ENCODE measurements at regions not wholly inside any gene's neighbourhood (a gene's known extent, or its start where the extent isn't known, plus 50 kb on each side); places are given as distances from the start of the nearest gene placed in this dataset.
"Not testable (repeated sequence)": the region's sequence is repeated elsewhere in the genome, so short reads cannot be mapped to it uniquely, and the experiment has no call there.

DNA sequence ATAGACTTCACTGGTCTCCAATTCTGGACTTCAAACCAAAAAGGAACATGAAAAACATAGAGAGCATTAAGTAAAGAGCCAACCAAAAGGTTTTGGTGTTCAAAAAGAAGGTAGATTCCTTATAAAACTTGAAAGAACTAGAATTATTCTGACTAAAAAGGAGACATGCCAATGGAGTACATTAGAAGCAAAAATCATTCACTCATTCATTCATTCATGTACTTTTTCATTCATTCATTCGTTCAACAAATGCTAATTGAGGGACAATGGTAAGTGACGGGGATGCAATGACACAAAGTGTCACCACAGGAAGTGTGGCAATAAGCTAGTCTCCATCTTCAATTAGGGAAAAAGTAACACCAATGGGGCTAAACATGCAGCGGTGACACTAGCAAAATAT lies 181.0 kb upstream of the ATP11B start:
- no peak for DNase-seq

DNA sequence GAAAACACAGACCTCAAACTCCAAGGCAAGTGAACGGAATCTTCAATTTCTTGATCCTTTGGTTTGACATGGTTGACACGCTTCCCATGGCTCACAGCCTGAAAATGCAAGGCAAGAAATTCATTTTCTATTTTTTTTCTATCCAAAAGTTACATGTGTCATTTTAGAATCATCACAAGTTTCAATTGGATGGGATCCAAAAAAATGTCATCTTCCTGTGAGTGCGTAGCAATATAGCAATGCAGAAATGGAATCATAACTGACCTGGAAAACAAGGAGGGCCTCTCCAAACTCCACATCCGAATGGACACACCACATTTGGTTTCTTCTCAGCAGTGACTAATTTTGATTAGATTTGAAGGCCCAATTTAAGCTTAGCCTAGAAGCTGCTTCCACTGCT lies 175.8 kb upstream of the ATP11B start:
- DNase-seq = no peak

DNA sequence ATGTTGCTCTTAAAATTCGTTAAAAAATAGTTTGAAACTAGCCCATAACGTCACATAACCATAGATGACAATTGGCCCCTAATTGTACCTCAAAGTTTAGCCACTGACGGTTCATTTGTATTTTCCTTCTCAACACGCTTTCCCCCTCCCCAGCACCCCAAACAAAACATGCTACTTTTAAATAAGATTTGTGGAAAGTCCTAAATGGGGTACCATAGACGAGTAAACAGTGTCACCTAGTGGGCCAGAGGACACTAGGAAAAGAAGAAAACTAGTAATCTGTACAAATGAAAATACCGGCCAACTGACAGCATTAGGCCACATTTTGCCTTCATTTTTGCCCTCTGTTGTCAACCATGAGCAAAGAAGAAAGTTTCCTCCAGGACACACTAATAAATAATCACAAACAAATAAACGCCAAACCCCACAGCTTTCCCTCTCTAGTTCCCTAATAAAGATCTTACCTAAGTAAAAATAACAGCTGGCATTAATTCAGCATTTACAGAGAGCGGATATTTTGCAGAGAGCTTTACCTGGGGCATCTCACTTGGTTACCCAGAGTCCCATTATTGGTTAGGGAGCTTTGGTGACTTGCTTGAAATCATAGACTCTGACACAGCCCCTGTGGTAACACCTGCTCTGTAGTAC lies 175.1 kb upstream of the ATP11B start:
- DNase-seq = no peak

DNA sequence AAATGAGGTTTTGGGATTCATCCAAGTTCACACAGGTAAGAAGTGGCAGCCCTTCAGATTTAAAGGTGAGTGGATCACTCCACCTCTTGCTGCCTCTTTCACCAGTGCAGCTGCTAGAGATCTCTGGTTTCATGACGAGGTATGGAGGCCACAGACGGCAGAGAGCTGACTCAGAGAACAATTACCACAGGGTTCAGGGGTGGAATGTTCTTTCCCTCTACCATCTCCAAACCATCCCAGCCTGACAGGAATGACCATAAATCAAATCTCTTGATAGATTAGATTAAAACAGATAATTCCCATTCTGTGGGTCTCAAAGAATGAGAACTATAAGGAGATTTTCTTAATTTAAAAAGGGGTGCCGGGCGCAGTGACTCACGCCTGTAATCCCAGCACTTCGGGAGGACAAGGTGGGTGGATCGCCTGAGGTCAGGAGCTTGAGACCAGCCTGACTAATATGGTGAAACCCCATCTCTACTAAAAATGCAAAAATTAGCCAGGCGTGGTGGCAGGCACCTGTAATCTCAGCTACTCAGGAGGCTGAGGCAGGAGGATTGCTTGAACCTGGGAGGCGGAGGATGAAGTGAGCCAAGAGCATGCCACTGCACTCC lies 174.2 kb upstream of the ATP11B start:
- DNase-seq = no peak

DNA sequence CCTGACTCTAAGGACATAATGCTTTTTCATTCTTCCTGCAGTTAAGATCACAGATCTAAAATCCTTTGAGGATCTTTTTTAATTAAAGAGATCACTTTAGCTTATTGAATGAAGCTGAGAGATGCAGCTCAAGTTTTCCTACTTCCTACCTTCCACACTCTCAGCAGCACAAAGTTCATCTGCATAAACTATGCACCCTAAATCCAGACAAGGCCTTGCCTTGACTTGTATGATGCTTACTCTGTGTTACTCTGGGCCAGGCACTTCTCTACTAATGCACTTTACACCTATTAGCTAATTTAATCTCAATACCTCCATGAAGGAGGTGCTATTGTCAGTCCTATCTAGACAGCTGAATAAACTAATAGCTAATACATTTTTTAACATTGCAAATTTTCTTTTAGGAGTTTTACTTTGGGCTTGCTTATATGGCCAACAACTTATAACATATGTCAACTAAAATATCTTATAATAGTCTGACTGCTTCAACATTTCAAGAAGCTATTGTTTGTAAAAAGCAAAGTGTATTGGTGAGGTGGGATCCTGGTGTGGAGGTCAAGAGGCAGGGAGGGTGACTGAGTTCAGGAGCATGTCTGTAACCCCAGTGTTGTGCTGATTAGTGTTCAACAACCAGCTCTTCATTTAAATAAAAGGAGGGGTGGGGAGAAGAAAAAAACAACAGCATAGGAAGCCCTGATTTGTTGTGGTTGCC lies 172.4 kb upstream of the ATP11B start:
- no peak for DNase-seq

DNA sequence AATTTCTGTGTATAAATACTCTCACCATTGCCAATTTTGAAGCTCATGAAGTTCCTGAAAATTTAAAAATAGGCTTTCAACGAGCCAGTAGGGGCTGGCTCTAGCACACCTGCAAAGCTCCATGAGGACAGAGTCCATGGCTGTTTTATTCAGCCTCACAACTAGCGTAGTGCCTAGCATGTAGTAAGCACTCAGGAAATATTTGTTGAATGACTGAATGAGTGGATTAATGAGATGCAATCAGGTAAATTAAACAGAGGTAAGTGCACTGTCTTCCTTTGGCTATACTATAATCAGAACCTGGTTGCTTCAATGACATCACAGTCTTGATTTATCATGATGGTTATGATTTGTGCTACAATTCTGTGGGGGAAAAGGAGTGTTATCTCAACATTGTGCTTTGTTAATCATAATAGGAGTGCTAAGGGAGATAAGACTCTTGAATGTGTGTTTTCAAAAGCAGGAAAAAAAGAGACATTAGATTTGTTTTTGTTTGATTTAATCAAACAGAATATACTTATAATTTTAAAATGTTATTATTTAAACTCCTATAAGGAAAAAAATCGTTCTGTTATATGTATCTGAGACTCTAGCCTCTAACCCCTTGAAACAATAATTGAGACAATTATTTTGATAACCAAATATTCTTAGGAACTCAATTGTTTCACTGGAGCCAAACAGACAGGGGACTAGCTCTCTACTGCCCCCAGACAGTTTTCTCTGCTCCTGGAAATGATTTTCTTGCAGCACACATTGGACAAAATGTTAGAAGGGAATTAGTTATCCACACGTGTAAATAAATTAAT lies 171.7 kb upstream of the ATP11B start:
- no peak for DNase-seq

DNA sequence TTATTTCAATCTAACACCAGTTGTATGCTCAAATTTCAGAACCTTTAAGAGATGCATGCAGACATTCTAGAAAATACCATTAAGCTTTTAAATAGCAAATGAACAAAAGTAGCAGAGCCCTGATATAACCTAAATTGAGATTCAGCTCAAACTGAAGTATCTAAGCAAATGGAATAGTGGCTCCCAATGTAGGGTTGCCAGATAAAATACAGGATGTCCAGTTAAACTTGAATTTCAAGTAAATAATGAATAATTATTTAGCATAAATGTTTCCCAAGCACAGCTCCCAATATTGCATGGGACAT lies 171.1 kb upstream of the ATP11B start:
- no peak for DNase-seq

DNA sequence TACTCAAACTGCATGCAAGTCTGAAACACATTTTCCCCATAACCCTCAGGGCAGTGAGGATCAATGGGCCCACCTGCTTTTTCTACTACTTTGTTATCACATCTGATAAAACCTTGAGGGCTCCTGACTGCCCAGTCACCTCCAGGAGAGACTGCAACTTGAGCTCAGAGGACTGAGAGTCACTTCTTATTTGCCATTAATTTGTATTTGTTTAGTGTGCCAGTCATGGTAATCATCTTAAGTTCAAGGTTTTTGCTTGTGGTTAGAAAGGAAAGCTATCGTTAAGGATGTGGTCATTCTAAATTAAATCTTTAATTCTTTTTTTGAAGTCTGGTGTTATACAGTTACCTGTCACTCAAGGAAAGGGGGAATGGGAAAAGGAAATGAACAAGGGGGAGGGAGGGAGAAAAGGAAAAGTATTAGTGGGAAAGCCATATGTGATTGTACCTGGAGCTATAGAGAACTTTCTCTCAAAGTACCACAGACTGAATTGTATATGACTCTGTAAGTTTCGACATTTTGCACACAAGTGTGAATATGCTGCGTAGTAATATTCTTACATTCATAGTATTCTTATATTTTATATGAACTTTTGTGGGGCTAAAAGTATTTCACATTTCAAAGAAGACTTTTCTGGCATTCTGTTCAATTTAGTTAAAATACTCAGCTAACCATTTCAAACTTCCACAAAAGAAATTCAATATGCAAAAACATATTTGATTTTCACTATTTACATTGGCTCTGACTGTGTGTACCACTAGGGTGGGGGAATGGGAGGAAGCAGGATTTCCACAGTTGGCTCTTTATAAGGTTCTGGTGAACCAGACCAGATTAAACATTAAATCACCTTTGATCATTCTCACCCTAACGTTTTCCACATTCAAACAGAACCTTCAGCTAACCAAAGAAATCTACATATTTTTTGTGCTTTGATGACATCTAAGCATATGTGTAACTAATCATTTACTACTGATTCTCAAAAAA lies 166.5 kb upstream of the ATP11B start:
- no peak for DNase-seq

DNA sequence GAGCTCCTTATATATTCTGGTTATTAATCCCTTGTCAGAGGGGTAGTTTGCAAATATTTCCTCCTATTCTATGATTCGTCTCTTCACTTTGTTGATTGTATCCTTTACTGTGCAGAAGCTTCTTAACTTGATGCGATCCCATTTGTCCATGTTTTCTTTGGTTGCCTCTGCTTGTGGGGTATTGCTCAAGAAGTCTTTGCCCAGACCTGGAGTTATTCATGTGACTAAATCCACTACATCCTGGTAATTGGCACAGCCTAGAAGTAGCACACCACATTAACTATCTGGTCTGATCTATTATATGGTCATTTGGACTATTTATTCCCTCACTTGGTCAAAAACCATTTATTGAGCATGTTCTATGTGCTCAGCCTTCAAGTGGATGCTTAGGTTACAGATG lies 164.8 kb upstream of the ATP11B start:
- DNase-seq = no peak

DNA sequence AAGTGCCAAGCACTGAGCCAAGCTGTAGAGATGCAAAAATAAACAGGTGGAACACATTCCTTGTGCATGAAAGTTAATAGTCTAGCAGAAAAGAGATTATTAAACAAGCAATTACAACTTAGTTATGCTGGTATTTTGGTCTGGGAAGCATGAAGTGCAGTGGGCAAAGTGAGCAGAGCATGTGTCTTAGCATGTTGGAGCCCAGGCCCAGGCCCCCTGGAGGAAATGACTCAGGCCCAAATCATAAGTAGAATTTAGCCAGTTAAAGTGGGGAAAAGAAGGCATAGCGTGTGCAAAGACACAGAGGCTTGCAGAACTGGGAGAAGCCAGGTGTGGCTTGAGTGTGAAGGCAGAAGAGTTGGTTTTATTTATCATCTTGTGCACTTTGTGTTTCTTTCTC lies 163.8 kb upstream of the ATP11B start:
- DNase-seq = no peak

DNA sequence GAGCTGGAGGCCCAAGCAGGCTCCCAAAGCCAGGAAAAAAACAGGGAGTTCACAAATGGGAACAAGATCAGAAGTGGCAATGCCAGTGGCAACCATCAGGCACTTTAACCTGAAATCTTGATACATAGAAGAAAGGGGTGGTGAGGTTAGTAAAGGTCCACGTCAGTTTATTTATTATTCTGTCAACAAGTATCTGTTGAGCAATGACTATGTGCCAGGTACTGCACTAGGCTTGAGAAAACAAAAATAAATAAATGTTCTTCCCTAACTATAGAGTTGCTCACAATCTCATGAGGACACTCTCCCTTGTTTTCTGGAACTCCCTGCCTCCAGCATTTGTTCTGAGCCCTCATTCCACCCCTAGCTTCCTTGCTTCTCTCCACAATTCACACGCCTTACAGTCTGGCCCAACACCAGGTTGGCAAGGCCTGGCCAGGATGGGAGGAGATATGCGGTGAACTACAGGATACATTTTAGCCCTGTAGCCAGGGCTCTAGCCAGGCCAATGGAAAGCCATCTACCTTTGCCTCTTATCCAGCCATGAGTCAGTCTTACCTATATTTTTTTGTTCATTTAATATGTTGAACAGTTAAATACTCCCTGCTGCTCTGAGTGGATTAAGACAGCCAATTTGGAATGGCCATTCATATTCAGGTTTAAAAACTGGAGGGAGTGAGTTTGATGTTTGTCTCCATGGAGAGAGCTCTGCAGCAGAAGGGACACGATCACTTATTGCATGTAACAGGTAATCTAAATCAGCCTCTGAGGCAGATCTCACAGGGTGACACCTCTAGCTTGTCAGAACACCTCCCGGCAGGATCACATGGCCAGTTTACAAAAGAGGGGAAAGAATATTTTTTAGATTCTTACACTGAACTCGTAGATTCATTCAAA lies 161.9 kb upstream of the ATP11B start:
- no peak for DNase-seq

DNA sequence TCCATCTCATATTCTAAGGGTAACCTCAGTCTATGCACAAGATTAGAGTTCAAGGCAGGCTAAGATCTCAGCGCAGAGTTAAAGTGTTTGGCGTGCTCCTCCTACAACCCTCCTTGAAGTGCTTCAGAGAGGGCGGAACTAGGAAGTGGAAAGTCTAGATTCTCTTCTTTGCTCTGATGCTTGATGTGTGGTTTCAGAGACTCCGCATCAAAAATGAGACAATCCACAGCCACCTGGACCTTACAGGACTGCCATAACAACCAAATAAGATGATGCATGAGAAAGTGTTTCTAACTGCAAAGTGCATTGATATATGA lies 161.3 kb upstream of the ATP11B start:
- DNase-seq = no peak

DNA sequence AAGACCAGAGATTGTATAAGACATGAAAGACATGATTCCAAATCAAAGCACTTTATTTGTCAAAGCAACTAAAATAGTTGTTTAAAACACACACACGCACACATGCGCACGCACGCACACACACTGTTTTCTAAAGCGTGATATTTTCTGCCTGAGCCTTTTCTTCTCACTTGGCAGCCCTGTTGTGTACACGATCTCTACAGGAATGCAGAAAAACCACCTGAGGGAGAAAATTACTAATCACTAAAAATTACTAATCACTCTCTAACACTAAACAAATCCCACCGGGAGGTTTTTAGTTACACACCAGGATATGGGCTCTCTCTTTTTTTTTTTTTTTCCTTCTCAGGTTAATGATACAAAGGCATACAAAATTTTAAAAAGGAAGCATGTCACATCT lies 160.1 kb upstream of the ATP11B start:
- DNase-seq = no peak

DNA sequence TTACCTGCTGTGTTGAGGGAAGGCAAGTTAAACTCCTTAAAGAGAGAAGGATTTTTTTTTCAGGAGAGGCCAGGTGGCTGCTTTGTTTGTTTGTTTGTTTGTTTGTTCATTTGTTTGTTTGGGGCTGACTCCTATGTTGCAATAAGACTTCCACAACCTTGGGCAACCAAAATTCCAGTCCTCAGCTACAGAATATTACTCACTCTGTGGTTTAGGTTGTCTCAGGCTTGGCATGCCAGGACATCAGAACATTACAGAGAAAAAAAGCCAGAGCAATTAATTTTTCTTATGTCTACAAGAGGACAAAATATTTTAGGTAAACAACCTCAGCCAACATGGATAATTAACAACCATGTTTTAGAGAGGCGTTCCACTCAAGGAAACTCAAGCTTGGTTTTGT lies 156.7 kb upstream of the ATP11B start:
- no peak for DNase-seq

DNA sequence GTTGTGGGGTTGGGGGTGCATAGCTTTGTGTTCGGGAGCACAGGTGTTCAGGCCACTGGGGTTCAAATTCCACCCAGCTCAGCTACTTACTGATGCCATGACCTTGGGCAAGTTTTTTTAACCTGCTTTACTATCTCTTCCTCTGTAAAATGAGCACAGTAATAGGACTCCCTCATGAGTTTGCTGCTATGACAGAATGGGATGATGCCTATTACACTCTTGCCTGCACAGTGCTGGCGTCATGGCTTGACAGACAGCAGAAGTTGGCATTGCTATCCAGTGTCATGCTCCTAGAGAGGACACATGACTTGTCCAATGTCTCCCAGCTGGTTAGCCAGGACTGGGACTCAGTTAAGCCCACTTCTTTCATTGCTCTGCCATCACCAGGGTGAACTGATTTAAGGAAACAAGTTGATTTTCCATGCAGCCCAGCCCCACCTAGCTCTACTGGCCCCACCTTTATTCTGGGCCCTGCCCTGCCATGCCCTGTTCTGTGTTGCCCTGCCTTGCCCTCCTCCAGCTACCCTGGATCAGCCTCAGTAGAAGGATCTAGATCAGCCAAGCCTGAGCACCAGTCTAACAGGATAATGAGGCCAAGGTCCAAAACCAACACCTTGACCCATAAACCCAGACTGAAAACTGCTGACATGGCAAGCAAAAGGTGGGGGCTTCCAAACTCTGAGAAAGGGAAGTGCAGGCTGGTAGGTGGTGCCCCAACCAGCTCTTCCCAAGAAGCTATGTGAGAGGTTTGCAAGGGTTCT lies 155.8 kb upstream of the ATP11B start:
- no peak for DNase-seq

DNA sequence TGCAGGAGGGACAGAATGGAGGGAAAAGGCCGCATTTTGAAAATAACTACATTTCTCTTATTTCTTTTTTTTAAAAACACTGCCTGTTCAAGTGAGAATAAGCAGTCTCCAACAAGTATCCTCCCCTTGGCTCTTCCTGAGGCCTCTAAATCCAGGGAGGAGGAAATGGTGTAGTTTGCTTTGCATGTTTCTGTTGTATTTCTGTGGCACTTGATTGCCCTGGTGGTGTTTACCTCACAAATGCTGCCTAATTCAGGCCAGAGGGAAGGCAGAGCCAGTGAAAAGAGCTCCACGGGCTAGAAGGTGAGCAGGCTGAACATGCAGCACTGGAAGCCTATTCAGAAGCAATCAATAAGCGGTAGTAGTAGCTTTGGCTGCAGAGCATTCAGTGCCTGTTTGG lies 149.3 kb upstream of the ATP11B start:
- DNase-seq = no peak

DNA sequence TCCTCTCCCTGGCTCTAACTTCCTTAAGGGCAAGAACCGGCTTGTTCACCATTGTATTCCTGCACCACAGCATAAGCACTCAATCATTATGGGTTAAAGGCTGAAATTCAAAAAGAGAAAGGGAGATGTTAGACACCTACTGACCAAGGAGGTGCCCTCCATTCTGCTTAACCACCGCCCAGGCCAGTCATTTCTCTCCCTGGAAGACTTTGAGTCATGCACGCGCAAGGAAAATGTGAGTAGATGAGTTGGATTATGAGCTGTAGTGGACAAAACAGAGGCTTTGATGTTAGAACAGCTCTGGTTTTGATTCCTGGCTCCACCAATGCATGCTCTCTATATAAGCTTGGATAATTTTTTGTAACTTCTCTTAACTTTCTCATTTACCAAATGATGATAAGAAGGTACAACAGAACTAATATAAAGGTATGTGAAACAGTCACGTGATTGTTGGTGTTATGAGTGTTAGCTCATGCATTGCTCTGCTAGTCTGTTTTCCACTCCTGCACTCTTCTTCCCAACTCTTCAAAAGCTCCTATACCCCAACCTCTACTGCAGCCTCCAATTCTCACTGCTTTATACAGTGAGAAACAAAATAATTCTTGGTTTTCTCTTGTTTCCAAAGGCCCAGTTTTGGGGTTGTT lies 148.4 kb upstream of the ATP11B start:
- no peak for DNase-seq

DNA sequence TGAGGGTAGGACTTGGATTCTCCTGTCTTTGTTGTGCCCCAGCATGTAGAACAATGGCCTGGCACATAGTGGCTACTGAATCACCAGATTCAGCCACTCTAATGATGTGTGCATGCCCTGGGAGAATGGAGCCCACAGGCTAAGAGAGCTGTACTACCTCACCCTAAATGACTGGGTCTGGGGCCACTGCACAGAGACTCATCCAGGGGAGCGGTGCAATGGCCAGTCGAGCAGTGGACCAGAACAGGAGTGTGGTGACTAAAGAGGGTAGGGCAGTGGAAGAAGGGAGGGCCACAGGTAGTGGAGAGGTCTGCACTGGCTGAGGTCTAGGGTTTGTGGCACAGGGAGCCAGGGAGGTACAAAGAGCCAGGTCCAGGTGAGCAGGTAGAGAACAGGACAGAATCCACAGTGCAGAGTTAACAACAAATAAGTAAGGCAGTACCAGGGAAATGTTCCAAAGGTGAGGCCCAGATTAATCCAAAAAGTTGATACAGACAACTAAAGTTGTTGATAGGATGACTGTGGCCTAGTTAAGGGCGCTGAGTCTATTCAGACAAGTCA lies 142.7 kb upstream of the ATP11B start:
- no peak for DNase-seq

DNA sequence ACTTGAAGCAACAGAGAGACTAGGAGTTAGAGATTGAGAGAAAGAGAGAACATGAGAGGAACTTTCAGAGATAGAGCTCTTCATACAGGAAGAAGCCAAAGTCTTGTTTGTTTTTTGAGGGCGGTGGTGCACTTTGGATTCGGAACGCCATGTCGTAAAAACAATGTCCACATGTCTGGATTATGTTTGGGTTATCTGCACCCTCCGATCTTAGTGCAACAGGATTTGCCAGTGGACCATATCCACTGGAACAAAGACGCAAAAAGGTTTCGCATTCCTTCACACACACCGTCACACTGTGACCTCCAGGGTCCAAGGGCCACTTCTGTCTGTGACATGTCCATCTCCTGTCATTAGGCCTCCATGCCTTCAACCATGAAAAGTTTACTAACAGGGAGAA lies 141.8 kb upstream of the ATP11B start:
- DNase-seq = no peak

DNA sequence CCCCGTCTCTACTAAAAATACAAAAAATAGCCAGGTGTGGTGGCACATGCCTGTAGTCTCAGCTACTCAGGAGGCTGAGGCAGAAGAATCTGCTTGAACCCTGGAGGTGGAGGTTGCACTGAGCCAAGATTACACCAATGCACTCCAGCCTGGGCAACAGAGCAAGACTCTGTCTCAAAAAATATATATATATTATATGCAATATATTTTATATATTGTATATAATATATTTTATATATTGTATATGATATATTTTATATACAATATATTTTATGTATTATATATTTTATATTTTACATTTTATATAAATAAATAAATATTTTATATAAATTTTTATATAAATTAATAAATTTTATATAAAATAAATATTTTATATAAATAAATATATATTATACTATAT lies 140.2 kb upstream of the ATP11B start:
- not testable (repeated sequence) for DNase-seq

Data from KG1 (cell line).